ENCODE measurements at regions not wholly inside any gene's neighbourhood (a gene's known extent, or its start where the extent isn't known, plus 50 kb on each side); places are given as distances from the start of the nearest gene placed in this dataset.
"Not testable (repeated sequence)": the region's sequence is repeated elsewhere in the genome, so short reads cannot be mapped to it uniquely, and the experiment has no call there.

DNA sequence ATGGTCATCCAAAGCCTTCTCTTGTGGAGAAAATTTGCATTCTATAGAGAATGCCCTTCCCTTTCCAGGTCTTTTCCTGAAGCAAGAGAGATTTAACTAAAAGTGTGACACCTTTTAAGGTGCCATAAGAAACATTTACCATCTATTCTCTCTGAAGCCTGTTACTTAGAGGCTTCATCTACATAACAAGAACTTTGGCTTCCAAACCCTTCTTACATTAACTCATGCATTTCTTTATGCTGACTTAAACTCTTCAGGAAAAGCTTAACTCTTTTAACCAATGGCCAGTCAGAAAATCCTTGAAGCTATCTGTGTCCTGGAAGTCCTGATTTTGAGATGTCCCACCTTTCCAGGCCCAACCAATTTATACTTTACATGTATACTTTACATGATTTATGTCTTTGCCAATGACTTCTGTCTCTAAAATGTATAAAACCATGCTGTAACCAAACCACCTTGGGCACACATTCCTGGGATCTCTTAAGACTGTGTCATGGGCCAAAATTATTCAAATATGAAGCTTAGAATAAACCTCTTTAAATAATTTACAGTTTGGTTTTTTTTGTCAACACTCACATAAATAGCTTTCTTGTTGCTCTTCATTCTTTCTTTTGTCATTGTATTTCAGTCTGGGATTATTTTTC lies 472.6 kb upstream of the NECTIN3 start:
- no peak for DNase-seq

DNA sequence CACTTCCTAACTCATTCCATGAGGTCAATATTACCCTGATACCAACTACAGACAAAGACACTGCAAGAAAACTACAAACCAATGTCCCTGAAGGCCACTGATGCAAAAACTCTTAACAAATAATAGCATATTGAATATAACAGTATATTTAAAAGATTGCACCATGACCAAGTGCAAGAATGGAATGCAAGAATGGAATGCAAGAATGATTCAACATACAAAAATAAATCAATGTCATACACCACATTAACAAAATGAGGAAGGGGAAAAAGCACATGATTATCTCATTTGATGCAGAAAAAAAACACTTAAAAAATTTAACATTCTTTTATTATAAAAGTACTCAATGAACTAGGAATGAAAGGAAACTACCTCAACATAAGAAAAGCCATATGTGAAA lies 463.1 kb upstream of the NECTIN3 start:
- DNase-seq = no peak

GRCh38 chr3:110612045-110612444 lies 459.6 kb upstream of the NECTIN3 start:
- no peak for DNase-seq

DNA sequence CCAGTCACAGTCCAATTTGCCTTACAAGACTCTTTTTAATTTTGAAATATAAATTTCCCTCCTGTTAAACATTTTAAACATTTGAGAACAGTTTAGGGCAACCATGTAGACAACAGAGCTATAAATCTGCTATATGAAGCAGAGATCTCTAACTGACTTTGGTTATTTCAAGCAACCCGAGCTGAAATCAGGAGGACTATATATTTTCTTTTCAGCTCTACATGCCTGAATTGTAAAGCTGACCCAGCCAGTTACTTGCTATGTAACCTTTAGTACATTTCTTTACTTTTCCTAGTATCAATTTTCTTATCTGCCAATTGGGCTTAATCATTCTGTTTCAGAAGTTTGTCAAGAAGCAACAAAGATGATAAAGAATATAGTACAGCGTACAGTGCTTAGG lies 457.4 kb upstream of the NECTIN3 start:
- DNase-seq = no peak

GRCh38 chr3:110615454-110615853 lies 456.2 kb upstream of the NECTIN3 start:
- DNase-seq = no peak

DNA sequence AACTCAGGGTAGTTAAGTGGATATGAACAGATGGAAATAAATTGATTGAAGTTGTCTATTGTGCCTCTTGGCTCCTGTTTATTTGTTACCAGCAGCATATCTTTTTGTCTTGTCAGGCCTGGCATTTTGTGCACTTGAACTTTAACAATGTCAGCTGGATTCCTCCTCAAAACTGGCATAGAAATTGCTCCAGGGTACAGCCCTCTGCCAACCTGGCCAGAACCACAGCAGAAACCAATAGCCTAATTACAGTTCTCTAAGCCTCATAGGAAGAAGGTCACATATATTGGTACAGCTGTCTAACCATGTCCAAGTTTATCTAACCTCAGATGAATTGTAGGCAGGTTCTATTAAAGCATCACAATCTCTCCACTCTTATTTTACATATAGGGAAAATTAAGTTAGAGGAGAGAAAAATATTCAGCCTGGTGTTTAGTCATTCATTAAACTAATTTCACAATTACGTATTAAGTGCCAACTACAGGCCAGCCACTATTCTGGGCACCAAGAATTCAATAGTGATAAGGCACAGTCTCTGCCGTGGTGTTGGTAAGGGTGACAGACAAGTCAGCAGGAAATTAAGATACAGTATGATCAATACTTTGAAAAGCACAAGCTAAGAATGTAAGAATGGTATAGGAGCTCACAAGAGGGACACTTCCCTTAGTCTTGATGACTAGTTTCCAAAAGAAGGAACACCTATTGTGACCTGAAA lies 452.9 kb upstream of the NECTIN3 start:
- DNase-seq = no peak

DNA sequence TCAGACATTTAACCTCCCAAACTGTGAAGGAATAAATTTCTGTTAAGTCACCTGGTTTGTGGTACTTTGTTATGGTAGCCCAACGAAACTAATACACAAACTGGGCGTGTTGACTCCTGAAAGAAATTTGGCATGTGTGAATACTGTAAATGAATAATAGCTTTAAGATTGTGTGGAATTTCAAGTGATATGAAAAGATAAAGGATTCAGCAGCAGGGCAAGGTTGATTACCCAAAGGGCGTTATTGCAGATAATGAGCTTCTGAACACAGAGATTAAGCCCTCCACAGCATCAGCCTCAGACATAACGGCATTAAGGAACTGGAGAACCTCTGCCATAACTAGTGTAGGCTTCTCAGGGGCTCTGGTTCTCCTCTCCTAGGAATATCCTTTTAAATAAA lies 451.5 kb upstream of the NECTIN3 start:
- DNase-seq = no peak

DNA sequence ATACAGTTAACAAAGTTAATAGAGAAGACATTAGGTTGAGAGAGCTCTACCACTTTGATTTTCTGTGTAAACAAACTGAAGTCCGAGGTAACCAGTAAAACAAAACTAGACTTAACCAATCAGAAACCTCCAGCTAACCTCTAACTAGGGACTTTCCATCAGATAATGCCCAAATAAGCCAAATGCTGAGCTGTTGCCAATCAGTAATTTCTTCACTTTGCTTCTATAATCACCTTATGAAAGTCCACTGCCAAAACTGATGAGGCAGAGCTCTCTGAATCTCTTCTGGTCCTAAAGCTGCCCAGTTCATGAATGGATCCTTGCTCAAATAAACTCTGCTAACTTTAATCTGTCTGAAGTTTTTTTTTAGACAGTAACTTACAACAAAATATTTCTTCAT lies 448.0 kb upstream of the NECTIN3 start:
- DNase-seq = no peak

DNA sequence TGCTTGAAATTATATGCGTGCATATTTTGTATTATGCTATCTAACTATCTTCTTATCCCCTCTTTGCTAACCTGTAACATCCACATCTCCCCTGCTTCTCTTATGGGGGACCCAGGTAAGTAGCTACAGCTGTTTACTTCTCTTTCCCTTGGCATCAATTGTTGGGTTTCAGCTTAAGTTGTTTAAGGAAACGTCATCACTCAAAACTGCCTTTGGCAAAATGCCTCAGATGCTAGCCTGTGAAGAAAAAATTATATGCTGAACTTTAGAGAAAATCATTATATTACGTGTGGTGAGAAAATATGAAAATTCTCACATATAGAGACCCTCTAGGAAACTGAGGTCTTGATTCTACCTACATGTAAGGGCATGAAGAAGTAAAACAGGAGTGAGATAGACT lies 447.0 kb upstream of the NECTIN3 start:
- DNase-seq = no peak

DNA sequence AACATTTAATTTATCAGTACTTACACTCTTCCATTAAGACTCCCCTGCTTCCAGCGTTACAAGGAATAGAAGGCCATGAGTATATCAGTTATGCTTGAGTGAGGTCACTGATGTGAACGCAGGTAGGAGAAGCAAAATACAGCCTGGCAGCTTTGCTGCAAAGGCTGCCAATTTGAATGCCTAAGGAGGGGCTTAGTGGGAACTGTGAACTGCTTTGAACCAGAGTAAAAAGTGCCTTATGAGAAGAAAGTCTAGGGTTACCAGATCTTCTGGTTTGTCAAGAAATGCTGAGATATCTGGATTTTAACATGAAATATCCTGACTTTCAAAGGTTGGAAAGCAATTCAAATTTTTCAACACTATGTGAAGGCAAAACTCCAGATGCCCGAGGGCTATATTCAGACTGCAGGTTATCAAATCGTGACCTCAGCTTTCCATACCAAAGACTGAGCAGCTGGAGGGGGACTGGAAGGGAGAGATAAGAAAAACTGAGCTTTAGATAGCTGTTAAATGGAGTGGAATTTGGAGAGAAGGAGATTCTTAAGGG lies 446.3 kb upstream of the NECTIN3 start:
- no peak for DNase-seq

DNA sequence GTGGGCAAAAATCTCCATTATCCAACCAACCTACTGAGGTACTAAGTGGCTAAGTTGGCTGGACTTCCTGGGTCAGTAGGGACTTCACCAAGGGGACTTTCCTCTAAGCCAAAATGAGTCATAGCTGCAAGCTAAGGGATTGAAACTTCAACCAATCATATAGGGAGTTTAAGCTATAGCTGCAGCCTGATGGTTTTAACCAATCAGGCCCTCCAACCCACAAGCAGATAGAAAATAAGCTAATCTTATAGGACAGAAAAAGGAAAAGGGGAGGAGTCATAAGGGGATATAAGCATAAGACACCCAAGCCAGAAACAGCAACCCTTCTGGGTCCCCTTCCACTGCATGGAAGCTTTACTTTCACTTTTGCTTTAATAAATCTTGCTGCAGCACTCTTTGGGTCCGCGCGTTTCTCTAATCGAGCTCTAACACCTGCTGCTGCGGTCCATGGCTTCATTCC lies 444.9 kb upstream of the NECTIN3 start:
- not testable (repeated sequence) for DNase-seq

DNA sequence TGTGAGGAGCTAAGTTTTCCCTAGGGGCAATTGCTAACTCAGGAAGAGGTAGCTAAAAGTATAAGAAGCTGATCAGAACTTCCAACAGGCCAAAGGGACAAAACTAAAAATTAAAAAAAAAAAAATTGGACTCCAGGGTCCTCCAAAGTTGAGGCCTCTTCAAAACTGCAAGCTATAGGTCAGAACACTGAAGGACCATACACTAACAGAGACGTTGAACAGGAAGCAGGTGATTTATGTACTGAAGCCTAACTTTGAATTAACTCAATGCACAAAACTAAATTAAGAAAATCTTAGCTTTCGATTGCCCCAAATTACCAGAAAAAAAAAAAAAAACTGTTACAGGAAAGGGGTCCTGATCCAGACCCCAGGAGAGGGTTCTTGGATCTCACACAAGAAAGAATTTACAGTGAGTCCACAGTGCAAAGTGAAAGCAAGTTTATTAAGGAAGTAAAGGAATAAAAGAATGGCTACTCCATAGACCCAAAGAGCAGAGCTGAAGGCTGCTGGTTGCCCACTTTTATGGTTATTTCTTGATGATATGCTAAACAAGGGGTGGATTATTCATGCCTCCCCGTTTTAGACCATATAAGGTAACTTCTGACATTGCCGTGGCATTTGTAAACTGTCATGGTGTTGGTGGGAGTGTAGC lies 442.8 kb upstream of the NECTIN3 start:
- no peak for DNase-seq

- no peak for DNase-seq
Measured at GRCh38 chr3:110629917-110630316, 441.7 kb upstream of the NECTIN3 start.

DNA sequence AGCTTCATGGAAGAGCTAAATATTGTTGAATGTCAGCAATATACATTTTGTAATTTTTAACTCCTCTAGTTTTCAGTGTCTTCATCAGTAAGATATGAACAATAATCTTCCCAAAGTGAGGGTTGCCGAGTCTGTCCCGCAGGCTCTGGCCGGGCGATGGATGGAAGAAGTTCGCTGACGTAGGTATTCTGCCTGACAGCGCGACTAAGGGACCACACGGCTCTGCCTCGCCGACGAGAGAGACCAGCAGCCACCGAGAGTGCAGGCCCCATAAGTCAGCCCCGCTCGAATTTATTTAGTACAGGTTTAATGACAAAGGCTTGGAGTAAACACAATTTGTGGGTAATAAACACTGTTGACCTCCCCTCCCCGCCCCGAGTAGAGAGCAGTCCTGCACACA lies 427.4 kb upstream of the NECTIN3 start:
- DNase-seq = no peak

DNA sequence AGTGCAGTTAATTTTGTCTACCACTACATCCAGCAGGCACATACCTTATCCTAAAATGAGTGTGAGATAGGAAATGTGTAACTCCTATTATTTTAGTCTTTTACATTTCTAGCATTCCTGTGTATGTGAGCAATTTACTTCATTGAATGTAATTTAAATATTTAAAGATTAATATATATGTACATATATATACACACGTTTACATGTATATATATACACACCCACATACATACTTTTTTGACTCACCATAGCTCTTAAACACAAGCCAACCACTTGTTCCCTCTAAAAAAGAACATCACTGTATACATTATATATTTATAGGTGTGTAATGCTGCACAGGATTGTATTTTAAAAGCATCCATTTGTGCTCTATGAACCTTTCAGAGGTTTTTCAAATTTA lies 425.6 kb upstream of the NECTIN3 start:
- DNase-seq = no peak

DNA sequence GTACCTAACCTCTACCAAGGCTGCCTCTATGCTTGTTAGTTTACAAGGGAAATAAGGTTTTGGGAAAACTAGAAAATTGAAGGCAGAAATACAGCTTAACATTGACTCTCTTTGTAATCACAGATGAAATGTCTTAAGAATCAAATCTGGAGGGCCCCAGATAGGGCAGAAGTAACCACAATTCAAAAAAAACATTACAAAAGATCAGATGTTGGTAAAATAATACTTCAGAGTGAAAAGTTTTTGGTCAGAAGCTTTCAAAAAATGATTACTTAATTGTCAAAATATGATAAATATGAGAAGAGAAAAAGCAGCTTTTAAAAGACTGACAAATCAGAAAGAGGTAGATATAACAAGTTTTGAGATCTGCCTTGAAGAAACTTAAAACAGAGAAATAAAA lies 425.1 kb upstream of the NECTIN3 start:
- no peak for DNase-seq

- no peak for DNase-seq
Measured at GRCh38 chr3:110647586-110647985, 424.0 kb upstream of the NECTIN3 start.

DNA sequence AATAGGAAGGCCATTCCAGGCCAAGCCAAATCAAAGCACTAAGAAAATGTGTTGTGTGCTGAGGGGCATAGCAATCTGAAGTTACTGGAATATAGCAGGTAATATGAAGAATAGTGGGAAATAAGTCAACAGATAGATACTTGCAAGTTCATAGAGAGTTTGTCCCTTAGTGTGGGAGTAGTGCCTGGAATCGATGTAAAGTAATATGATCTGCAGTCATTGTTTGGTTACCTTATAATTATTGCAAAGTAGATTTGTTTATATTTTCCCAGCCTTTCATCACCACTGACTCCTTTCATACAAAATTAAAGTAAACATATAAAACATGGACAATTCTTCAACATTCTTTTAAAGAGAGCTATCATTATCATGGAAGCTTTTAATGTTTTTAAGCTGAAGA lies 420.9 kb upstream of the NECTIN3 start:
- DNase-seq = no peak

- DNase-seq = no peak
Measured at GRCh38 chr3:110654843-110655502, 416.6 kb upstream of the NECTIN3 start.

- DNase-seq = no peak
Measured at GRCh38 chr3:110656394-110657025, 415.1 kb upstream of the NECTIN3 start.

GRCh38 chr3:110664148-110664547 lies 407.5 kb upstream of the NECTIN3 start:
- no peak for DNase-seq

Measured in amygdala (tissue), 56 donors.